ENCODE measurements at regions not wholly inside any gene's neighbourhood (a gene's known extent, or its start where the extent isn't known, plus 50 kb on each side); places are given as distances from the start of the nearest gene placed in this dataset.
A peak's percentile ranks its signal among the peaks of the same experiment; 100 is the strongest.

DNA sequence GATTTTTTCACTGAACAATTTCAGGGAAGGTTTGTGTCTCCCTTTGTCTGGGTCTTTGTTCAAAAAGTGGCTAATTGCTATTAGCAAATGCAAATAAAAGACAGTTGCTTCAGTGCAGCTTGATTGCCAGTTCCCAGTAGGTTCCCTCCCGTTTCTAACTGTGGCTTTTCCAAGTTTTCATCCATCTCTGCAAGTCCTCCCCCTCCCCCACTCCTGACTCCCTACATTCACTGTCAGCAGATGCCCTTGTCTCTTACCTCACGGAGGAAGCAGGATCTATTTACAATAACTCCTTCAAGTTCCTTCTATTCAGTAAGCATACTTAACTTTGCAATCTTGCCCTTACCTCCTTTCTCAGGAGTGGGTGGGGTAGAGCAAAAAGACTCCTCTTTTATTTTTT is 55.4 kb upstream of the SCEL start:
- no peak for DNase-seq (ENCODE audit: low read depth)

DNA sequence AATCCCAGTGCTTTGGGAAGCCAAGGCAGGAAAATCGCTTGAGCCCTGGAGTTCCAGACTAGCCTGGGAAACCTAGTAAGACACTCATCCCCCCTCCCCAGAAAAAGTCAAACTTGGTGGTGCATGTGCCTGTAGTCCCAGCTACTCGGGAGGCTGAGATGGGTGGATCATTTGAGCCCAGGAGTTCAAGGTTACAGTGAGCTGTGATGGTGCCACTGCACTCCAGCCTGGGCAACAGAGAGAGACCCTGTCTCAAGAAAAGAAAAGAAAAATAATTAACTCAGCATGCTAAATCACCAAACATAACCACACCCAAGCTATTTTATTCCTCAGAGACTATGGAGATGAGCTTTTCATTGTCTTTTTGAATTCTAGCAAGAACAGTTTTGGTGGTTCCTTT is 56.2 kb upstream of the SCEL start:
- DNase-seq (ENCODE audit: low read depth): no peak

DNA sequence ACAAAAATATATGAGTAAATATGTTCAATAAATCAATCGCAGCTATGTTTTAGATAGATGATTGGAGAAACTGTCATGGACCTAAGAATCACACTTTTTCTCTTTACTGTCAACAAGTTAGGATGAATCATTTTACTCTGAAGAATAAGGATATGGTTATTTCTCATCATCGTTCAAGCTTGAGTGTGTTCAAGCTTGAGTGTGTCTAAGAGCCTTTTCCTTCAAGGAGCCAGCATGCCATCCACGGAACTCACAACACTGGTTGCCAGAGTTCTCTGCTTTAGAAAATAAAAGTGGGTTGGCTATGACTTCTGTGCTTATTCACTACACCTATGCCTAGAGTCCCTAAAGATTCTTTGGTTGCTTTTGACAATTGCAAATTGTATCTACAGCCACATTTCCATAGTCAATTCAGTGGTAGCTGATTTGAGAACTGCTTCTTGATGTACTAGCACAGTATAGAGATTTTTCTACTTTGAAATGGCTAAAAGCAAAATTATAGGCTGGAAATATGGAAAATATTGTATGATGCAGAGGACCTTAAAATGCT is 58.1 kb upstream of the SCEL start:
- DNase-seq (ENCODE audit: low read depth): no peak

DNA sequence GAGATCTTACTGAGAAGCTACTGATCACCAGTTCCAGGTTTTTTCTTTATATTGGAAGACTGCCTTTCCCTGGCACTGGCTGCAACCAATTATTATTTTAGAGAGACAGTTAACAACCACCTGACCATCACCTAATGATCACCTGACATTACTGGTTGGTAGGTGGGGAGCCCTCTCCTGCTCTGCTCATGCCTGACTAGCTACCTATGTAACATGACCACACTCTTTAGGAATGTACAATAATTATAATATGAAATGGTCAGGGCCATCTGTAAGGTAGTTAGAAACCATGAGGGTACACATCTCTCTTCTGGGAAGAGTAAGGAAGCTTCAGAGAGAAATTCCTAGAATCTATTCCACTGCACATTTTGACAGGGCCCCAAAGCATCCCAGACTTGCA is 59.0 kb upstream of the SCEL start:
- no peak for DNase-seq (ENCODE audit: low read depth)

DNA sequence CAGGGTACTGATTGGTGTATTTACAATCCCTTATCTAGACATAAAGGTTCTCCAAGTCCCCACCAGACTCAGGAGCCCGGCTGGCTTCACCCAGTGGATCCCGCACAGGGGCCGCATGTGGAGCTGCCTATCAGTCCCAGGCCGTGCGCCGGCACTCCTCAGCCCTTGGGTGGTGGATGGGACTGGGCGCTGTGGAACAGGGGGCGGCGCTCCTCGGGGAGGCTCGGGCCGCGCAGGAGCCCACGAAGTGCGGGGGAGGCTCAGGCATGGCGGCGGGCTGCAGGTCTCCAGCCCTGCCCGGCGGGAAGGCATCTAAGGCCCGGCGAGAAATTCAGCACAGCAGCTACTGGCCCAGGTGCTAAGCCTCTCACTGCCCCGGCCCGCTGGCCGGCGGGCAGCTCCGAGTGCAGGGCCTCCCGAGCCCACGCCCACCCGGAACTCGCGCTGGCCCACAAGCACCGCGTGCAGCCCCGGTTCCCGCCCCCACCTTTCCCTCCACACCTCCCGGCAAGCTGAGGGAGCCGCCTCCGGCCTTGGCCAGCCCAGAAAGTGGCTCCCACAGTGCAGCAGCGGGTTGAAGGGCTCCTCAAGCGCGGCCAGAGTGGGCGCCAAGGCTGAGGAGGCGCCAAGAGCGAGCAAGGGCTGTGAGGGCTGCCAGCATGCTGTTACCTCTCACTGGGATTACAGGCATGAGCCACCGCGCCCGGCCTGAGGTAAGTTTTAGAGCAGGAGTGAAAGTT is 60.0 kb upstream of the SCEL start:
- no peak for DNase-seq (ENCODE audit: low read depth)

DNA sequence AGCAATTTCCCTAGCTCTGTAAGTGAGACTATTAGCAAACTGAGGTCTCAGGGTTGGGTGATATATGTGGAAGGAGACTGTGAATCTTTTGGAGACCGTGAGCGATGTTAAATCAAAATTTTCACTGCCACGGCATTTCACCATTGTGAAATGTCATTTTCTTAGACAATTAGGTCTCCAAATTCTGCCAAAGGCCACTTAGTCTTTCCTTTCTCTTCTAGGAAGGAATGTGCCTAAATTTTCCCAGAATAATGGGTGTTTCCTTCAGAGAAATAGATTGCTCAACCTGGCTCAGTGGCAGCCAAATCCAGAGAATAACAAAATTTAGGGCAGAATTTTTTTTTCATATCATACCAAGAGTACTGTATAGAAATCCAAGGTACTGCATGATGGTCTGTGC is 64.5 kb upstream of the SCEL start:
- no peak for DNase-seq (ENCODE audit: low read depth)

DNA sequence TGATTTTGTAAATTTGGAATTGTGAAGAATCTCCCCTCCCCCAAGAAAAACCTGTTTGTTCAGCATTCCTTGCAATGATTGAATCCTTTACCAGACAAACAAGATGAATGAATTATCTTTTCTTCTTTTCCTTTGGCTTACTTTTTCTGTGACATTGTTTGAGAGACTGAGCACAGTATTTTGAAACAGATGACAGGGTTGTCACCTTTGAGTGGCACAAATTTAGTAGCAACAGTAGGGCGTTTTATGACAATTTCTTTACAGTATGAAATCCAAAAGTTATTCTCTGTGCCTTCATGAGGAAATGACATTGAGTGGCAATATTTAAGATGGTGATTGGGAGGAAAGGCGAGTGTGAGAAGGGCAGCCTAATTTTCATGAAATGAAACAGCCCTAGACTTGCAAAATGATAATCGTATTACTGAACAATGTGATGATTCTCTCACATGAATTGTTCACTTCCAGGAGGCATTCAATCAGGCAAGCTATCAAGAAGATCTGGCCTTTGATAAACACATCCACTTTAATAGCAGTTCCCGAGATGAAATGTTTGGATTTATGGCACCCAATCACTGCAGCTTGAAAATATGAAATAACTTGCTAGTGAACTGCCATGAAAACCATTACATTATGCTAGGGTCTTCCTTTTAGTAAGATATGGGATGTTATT is 68.6 kb upstream of the SCEL start:
- DNase-seq (ENCODE audit: low read depth): no peak

DNA sequence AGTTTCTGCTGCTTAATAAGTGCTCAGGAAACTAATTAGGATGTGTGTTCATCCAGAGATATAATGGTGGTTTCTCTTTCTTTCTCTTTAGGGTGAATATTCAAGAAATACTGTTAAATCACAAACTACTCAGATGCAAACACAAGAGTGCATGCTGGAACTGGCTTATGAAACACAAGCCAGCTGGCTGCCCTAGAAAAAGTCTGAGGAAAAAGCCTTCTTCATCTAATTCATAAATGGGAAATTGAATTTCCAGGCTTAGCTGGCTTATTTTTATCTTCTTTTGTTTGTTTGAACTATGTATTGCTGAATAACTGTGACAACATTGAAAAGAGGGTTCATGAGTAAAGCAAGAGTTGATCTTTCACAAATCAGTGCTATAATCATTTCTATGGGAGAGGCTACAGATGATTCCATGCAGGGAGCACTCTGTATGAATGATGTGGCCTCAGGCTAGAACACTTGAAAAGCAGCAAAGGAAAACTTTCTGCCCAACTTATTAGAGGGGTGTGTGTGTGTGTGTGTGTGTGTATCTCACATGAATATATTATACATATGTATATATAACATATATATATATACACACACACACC is 69.8 kb upstream of the SCEL start:
- DNase-seq (ENCODE audit: low read depth): no peak

DNA sequence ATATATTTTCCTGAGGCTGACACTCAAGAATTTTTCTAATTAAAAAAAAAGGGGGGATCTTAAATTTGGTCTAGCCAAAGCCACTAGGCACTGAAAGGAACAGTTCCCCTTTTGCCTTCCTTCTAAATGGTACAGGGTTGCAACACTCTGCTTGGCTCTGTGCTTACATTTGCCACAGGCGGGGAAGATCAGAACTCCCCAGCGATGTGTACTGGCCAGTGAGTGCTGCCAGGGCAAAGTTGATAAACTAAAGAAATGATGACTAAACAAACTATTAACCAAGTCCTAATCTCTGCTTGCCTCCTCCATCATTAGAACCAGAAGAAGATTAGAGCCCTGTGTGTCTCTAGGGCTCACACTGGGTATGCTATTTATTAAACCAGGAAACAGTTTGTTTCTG is 75.3 kb upstream of the SCEL start:
- DNase-seq (ENCODE audit: low read depth): no peak

DNA sequence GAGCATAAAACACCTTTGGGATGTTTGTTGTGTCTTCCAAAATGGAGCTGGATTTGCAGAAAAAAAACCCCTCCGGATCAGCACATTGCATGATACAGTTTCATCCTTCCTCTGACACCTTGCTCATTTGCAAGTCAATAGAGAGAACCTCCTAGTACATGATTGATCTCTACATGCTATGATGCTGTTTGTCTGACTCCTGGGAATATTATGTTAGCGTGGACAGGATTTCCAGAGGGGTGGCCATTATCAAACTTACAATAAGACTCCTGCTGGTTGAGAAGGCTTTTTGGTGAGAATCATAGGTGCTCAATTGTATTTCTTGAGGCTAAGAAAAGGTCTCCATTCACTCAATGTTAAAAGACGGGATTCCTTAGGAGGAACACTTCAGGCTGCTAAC is 75.9 kb upstream of the SCEL start:
- no peak for DNase-seq (ENCODE audit: low read depth)

DNA sequence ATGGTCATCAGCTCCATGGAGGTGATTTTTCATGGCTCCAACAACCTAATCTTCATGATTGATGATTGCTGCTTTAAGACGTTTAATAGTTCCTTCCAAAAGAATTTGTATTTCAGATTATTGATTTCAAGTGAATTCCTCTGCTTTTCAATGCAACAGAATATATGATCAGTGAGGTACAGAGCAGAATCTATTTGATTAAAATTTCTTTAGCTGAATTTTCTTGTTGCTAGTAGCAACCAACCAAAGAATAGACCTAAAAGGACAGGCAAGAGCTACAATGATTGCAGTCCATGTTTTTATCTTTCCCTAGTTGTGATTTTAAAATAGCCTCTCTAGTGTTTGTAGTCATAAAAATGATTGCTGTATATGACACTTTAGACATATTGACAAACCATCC is 76.8 kb upstream of the SCEL start:
- no peak for DNase-seq (ENCODE audit: low read depth)

DNA sequence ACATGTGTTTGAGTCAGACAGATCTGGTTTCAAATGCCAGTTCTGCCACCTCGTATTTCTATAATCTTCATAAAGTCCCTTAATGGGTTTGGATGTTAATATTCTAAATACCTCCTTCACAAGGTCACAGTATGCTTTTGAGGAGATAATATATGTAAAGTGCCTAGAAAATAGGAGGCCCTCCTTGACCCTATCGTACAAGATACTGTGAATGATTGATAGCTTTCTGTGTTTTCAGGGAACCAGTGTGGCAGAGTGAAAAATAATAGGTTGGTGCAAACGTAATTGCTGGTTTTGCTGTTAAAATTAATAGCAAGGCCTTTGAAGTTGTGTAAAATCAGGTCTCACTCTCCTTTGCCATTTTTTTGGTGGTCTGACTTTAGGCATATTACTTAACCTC is 77.5 kb upstream of the SCEL start:
- DNase-seq (ENCODE audit: low read depth): no peak

DNA sequence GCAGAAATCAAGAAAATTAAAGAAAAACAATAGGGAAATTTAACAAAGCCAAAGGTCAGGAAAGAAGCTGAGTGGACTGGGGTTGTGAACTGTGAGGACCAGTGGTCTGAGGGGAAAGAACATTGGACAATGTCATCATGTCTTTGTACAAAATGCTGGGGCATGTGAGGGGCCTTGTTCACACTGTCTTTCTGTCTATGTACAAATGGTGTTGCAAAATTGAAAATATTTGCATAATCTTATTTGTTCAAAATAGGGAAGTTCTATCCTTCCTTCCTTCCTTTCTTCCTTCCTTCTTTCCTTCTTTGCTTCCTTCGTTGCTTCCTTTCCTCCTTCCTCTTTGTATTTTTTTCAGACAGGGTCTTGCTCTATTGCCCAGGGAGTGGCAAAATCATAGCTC is 79.2 kb upstream of the SCEL start:
- no peak for DNase-seq (ENCODE audit: low read depth)

DNA sequence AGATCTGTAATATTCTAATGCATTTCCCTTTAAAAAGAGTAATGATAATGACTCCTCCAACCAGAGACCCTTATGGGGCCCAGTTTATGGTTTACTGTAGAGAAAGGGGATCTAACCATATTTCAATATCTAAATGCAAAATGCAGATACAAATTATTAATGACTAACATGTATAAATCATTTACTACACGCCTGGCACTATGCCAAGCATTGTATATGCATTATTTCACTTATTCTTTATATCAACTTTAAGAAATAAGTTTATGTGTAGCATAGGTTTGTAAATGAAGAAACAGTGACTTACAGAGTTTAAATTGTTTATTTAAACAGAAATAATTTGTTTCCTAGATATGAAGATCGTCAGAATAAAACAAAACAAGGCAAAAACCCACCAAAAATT is 86.2 kb upstream of the SCEL start:
- no peak for DNase-seq (ENCODE audit: low read depth)

DNA sequence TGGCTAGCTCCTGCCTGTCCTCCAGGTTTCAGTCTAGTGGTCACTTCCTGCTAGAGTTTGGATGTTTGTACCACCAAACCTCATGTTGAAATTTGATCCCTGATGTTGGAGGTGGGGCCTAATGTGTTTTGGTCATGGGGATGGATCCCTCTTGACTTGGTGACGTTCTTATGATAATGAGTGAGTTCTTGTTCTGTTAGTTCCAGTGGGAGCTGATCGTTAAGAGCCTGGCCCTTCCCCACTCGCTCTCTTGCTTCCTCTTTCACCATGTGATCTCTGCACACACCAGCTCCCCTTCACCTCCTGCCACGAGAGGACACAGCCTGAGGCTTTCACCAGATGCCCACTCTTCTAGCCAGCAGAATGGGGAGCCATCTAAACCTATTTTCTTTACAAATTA is 86.8 kb upstream of the SCEL start:
- no peak for DNase-seq (ENCODE audit: low read depth)

DNA sequence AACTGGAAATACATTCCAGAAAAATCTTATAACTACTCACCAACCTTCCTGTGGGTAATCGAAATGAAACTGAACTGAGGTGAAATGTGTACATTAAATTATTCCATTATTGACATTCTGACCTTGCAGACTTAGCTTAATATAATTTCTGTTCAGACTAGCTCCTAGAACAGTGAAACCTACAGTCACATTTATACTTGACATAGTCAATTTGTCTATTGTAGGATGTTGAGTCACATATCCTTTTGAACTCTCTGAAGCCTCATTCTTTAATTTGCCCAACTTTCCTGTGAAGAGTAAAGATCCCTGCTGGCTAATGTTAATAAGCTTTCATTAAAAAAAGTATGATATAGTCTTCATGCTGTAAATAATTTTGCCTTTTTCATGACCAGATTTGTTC is 92.0 kb upstream of the SCEL start:
- no peak for DNase-seq (ENCODE audit: low read depth)

DNA sequence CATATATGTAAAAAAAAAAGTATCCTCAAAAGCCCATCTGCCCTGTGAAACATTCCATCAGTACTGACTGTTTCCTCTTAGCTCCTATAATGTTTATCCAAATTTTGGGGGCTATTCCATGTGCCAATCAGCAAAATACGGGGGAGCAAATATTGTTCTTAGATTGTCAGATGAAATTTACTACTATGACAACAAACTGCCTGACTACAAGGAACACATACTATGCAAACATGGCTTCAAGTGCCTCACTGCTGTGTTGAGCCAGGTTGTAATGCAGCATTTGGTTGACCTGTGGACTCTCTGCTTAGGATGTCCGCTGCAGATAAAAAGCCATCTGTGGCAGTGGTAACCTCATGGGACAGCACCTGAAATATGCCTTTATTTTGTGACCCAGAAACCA is 98.2 kb upstream of the SCEL start:
- DNase-seq (ENCODE audit: low read depth): no peak

DNA sequence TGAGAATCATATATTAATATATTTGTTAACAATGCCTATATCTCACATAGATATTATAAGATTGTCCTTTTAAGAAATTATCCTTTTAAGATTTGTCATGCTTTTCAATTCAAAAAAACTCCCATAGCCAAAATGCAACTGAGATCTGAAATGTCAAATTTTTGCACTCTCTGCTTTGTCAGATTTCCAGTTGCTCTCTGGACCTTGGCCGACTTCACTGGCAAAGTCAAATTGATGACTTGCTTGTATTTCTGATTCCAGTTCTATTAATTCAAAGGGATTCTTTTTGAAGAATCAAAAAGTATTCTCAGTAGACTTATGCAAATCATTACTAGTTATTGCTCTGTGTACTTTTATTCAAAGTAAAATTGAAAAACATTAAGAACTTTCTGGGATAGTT is 101.2 kb upstream of the SCEL start:
- no peak for DNase-seq (ENCODE audit: low read depth)

DNA sequence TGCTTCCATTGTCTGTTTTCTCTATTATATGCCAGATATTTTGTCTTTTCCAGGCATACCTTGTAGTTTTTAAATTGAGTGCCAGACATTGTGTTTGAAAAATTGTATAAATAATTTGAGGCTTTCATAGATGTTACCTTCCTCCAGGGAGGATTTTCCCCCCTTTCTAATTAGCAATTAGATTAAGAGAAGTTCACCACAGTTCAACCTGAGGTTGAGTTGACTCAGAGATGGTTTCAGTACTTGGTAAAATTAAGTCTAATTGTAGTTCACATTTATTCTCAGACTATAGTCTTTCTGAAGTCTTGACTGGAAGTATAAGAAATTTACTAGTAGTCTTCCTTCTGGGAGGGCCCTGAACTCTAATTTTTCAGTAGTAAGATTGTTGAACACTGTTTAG is 104.1 kb upstream of the SCEL start:
- DNase-seq (ENCODE audit: low read depth): no peak

DNA sequence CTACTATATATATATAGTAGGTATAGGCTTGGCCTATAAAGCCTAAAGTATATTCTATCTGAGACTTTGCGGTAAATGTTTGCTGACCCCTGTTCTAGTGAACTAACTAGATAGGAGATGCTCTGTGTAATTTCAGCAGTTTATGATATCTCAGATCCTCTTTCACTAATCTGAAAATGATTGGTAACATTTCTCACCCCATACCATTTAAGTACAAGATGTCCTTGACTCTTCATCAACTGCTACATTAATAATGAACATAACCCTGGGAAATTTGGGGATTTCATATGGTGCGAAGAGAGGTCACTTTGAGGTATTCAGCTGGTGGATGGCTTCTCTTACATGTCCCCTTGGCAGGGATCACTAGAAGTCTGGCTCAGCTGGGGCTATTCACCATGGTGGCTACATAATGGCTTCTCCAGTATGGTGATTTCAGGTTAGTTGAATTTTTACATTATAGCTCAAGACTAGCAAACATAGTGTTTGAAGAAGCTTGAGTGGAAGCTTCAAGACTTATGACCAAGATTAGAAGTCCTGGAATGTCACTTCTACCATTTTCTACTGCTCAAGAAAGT is 103.6 kb upstream of the MYCBP2 start:
- no peak for DNase-seq (ENCODE audit: low read depth)

DNA sequence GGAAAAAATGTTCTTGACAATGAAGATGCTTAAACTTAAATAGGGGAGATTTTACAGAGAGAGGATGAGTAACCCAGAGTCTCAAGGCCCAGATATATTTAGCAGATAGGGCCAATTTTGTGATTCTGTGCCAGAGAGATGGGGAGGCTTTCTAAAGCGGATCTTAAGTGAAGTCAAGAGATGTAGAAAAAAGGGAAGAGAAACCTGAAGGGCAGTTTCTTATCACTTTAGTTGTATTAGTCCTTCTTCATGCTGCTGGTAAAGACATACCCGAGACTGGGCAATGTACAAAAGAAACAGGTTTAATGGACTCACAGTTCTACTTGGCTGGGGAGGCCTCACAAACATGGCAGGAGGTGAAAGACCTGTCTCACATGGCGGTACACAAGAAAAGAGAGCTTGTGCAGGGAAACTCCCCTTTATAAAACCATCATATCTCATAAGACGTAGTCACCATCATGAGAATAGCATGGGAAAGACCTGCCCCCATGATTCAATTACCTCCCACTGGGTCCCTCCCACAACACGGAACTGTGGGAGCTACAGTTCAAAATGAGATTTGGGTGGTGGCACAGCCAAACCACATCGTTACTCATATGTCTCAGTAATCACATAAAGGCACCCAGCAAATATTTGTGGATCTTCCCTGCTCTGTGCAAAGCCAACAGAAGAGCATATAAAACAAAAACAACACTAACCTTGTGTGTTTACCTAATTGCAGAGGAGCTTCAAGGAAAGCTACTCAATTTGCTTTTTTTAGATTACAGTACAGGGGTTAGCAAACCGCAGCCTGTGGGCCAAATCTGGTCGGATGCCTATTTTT is 102.6 kb upstream of the MYCBP2 start:
- DNase-seq (ENCODE audit: low read depth): peak; percentile 8

DNA sequence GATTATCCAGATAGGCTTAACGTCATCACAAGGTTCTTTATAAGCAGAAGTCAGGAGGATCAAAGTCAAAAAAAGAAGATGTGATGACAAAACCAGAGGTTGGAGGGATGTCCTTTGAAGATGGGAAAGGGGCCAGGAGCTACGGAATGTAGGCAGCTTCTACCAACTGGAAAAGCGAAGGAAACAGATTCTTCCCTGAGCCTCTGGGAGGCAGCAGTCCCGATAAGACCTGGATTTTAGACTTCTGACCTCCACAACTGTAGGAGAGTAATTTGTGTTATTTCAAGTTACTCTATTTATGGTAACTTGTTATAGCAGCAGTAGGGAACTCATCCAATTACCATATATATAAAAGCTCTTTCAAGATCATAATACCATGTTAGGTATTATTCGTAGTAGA is 98.8 kb upstream of the MYCBP2 start:
- DNase-seq (ENCODE audit: low read depth): no peak
